Stomach (tissue), 8 donors: ENCODE measurements at regions not wholly inside any gene's neighbourhood (a gene's known extent, or its start where the extent isn't known, plus 50 kb on each side); places are given as distances from the start of the nearest gene placed in this dataset.

ENCODE experiments used
- DNase-seq, 2 donors: peaks; one replicate each; pipeline versions ENCODE4 v3.0.0 to v3.0.0-alpha.2; 2013 to 2019
- H3K27ac ChIP-seq, 5 donors: fragments of 200-600 bp in 4 of 5; sonication (generic) in 4 of 5; one replicate each; pipeline ENCODE4 v1.5.1; 2013 to 2019; ENCODE audit warnings: mild to moderate bottlenecking in 1 of 5, moderate library complexity in 1 of 5
- H3K27me3 ChIP-seq, 3 donors: fragments of 200-600 bp; sonication (generic); one replicate each; pipeline ENCODE4 v1.5.1; 2017 to 2019; ENCODE audit warnings: mixed run types in 1 of 3
- H3K36me3 ChIP-seq, 4 donors: fragments of 200-600 bp; sonication (generic); 1 replicate in 3 of 4; 2 replicates in 1 of 4; pipeline ENCODE4 v1.5.1; 2016 to 2019
- H3K4me1 ChIP-seq, 4 donors: fragments of 200-600 bp; sonication (generic); one replicate each; pipeline ENCODE4 v1.5.1; 2016 to 2019
- H3K4me3 ChIP-seq, 4 donors: fragments of 200-600 bp; sonication (generic) in 3 of 4; one replicate each; pipeline ENCODE4 v1.5.1; 2016 to 2019; ENCODE audit warnings: mild to moderate bottlenecking in 1 of 4
- H3K9me3 ChIP-seq, 4 donors: fragments of 200-600 bp; sonication (generic); one replicate each; pipeline ENCODE4 v1.5.1; 2016 to 2019
- CTCF ChIP-seq, 7 experiments: fragments of 450-650 bp in 4 of 7; fragments of 200-600 bp in 3 of 7; sonication (generic) in 3 of 7; IDR thresholded peaks; one replicate each; pipeline ENCODE4 v1.5.1; 2016 to 2019; ENCODE audit warnings: antibody characterized with exemption in 7 of 7, control low read depth in 2 of 7, mild to moderate bottlenecking in 1 of 7
- EP300 ChIP-seq: sonication (generic); formaldehyde crosslinking; IDR thresholded peaks from one replicate; pipeline ENCODE4 v1.6.1; 2017; ENCODE audit warnings: antibody characterized with exemption
- POLR2A ChIP-seq, 4 donors: fragments of 450-650 bp; IDR thresholded peaks; one replicate each; pipeline ENCODE4 v1.6.1; 2016; ENCODE audit warnings: antibody characterized with exemption in 4 of 4, control low read depth in 2 of 4, mild to moderate bottlenecking in 1 of 4, moderate library complexity in 1 of 4
- POLR2AphosphoS5 ChIP-seq, 3 donors: sonication (generic); formaldehyde crosslinking; IDR thresholded peaks; one replicate each; pipeline ENCODE4 v1.6.1; 2016; ENCODE audit warnings: antibody characterized with exemption in 3 of 3
- WGBS, 5 donors: extraction: QIAGEN DNeasy Blood & Tissue Kit in 3 of 5; methylation state at CpG; one replicate each; pipeline versions ENCODE4 v1.1.5 to v1.1.7; 2013 to 2018; 5-methylcytosine and 5-hydroxymethylcytosine counted together
- intact Hi-C: fragments of 100-400 bp; cut with DNase I; formaldehyde crosslinking; loops from one replicate; pipeline ENCODE4 v1.15.1; 2023; ENCODE audit warnings: low total_unique reads
- donor health status: healthy with polysubstance abuse.
- donor health status: Bipolar disorder and iron deficiency.
- donor health status: healthy.

DNA sequence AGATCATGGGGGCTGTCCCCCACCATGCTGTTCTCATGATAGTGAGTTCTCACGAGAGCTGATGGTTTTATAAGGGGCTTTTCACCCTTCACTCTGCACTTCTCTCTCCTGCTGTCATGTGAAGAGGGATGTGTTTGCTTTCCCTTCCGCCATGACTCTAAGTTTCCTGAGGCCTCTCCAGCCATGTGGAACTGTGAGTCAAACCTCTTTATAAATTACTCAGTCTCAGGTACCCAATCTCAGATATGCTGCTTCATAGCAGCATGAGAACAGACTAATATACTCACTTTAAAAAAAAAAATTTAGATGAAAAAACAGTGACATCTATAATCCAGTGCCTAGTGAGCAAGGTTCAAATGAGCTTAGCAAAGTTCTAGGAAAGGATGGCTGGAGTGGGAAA is 135.1 kb upstream of the RAB4A start:
- Histone ChIP-seq H3K9me3 (peaks cover 0 to 10% (median 4%) of the 10 kb centered on the region in 4 donors), H3K4me1 (peaks cover 0 to 37% (median 8%) of the 10 kb centered on the region in 4 donors), H3K27me3 (no peaks in the 10 kb centered on the region), H3K4me3 (no peak overlapping the region), H3K36me3 (no peaks in the 10 kb centered on the region), H3K27ac (no peak overlapping the region)
- no peak for DNase-seq
- intact Hi-C loops: no loop called here
- no peak for TF ChIP-seq EP300
- no peak for TF ChIP-seq CTCF (IDR thresholded peaks at IDR 0.05)
- TF ChIP-seq POLR2AphosphoS5 (IDR thresholded peaks at IDR 0.05): no peak
- no peak for TF ChIP-seq POLR2A (IDR thresholded peaks at IDR 0.05)
- 68 to 96% (median 90%) methylated on average over 2 of the region's 2 CpGs for WGBS, 5 donors

GRCh38 chr1:229136822-229137221 is 134.1 kb upstream of the RAB4A start:
- Histone ChIP-seq H3K36me3 (no peaks in the 10 kb centered on the region), H3K9me3 (peaks cover 0 to 10% (median 4%) of the 10 kb centered on the region in 4 donors), H3K4me3 (no peak overlapping the region), H3K27ac (no peak overlapping the region), H3K4me1 (peaks cover 0 to 26% (median 4%) of the 10 kb centered on the region in 4 donors), H3K27me3 (no peaks in the 10 kb centered on the region)
- DNase-seq: no peak
- intact Hi-C loops: no loop called here
- 52 to 83% (median 59%) methylated on average over 3 of the region's 3 CpGs for WGBS, 5 donors
- TF ChIP-seq CTCF (IDR thresholded peaks at IDR 0.05) (no peak), POLR2A (IDR thresholded peaks at IDR 0.05) (no peak), POLR2AphosphoS5 (IDR thresholded peaks at IDR 0.05) (no peak), EP300 (no peak)

DNA sequence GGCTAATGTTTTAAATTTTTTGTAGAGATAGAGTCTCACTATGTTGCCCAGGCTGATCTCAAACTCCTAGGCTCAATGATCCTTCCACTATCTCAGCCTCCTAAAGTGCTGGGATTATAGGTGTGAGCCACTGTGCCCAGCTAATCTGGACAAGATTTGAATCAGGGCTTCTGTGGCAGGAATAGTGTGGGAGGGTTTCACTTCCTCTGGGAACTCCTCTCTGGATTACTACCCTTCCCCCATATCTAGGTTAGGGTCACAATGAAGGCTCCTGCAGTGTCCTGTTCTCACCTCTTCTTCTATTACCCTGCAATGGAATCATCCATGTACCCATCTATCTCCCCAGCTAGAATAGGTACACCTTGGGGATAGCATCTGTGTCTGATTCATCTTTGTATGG is 133.6 kb upstream of the RAB4A start:
- H3K27me3 ChIP-seq: no peaks in the 10 kb centered on the region
- H3K4me1 ChIP-seq: peaks cover 0 to 22% (median 1%) of the 10 kb centered on the region in 4 donors
- H3K27ac ChIP-seq: no peak overlapping the region
- peaks cover 0 to 10% (median 4%) of the 10 kb centered on the region in 4 donors for H3K9me3 ChIP-seq
- H3K36me3 ChIP-seq: no peaks in the 10 kb centered on the region
- no peak for DNase-seq
- intact Hi-C loops: no loop called here
- no peak overlapping the region for H3K4me3 ChIP-seq
- TF ChIP-seq POLR2A (IDR thresholded peaks at IDR 0.05) (no peak), EP300 (no peak), POLR2AphosphoS5 (IDR thresholded peaks at IDR 0.05) (no peak), CTCF (IDR thresholded peaks at IDR 0.05) (no peak)

DNA sequence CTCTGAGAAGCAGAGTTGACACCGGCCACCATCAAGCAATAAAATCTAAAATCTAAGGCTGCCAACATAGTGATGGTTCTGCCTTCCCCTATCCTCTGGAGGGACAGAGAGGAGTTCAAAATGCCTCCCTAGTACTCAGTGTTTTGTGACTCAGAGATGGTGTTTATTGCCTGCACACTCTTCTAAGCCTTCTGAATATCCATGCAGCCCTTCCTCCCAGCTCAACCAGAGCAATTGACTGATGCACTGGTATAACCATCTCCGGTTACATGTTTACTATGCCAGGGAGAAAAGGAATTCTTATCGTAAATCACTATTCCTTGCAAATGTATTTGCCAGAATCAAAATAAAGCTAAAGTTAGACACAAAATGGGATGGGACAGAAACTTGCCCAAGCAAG is 132.9 kb upstream of the RAB4A start:
- Histone ChIP-seq H3K27ac (no peak overlapping the region), H3K4me1 (peaks cover 0 to 16% (median 0%) of the 10 kb centered on the region in 4 donors), H3K36me3 (no peaks in the 10 kb centered on the region), H3K9me3 (peaks cover 0 to 10% (median 4%) of the 10 kb centered on the region in 4 donors), H3K4me3 (no peak overlapping the region), H3K27me3 (no peaks in the 10 kb centered on the region)
- intact Hi-C loops: no loop called here
- DNase-seq: no peak
- 75 to 80% (median 78%) methylated on average over 3 of the region's 3 CpGs for WGBS, 5 donors
- TF ChIP-seq CTCF (IDR thresholded peaks at IDR 0.05): no peak
- TF ChIP-seq POLR2AphosphoS5 (IDR thresholded peaks at IDR 0.05): no peak
